ENCODE measurements at regions not wholly inside any gene's neighbourhood (a gene's known extent, or its start where the extent isn't known, plus 50 kb on each side); places are given as distances from the start of the nearest gene placed in this dataset.
A peak's percentile ranks its signal among the peaks of the same experiment; 100 is the strongest.
"Not testable (repeated sequence)": the region's sequence is repeated elsewhere in the genome, so short reads cannot be mapped to it uniquely, and the experiment has no call there.

GRCh38 chr5:122669709-122670108 lies 105.2 kb upstream of the SNX2 start:
- DNase-seq (ENCODE audit: low spot score), result not testable (repeated sequence)

GRCh38 chr5:122673343-122673742 lies 101.5 kb upstream of the SNX2 start:
- no peak for DNase-seq (ENCODE audit: low spot score)

- DNase-seq (ENCODE audit: low spot score), result no peak
Observed at GRCh38 chr5:122674385-122674784, 100.5 kb upstream of the SNX2 start.

DNA sequence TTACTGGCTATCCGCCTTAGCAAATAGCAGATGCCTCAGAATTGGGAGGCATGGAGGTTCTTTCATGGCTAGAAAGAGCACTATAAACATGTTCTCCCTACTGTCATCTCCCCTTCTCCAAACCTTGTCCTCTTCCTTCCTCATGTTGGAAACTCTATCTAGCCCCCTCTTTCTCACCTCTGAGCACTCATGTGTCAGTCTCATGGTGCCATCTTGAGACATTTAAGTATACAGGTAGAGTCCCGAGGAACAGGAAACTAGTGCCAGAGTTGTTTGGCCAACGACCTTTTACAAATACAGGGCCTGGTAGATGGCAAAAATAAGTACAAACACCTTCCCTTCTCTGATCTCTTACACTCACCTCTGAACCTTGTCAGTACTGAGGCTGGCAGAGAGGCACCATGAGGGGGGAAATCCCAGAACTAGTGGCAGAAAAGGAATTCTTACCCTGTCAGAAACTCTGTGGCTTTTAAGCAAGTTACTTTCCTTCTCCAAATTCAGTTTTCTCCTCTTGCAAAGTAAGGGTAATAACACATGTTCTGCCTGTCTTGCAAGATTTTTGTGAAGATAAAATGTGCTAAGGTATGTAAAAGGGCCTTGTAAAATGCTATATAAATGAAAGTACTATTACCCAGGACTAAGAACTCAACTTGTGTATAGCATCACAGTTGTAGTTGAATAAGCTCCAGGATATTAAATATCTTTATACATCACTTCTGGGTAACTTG lies 94.1 kb upstream of the SNX2 start:
- no peak for DNase-seq (ENCODE audit: low spot score)

- no peak for DNase-seq (ENCODE audit: low spot score)
Observed at GRCh38 chr5:122683631-122684030, 91.2 kb upstream of the SNX2 start.

DNA sequence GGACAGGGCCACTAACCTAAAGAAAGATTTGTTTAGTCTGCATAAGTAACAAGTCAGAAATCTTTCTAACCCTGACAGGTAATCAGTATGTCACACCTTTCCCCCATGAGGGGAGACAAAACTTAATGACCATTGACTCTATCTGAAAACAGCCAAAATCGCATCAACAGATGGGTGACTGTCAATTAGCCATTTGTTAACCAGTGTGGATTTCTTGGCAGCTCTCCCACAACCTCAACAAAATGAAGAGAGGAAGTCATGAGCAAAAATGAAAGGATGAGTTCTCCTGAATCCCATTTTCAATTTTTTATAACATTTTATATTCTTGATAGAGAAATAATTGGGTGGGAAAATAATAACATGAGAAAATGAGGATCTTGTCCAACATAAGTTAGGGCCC lies 84.6 kb upstream of the SNX2 start:
- DNase-seq (ENCODE audit: low spot score), result no peak

DNA sequence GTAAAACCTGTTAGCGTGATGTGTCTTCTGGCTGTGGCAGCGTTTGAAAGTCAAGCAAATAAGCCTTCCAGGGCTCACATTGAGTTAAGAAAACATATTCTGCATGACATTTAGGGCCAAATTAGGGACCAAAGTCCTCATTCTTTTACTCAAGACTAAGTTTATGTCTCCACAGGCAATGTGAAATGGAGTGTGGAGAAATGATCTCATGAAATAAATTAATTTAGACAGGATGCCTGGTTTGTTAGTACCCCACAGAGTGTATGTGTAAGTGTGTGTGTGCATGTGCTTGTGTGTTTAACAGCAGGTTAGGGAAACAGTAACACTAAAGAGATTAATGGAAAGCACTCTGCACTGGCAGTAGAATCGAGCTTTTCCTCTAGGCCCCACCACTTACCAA lies 82.9 kb upstream of the SNX2 start:
- DNase-seq (ENCODE audit: low spot score), result no peak

GRCh38 chr5:122693963-122694362 lies 80.9 kb upstream of the SNX2 start:
- no peak for DNase-seq (ENCODE audit: low spot score)

GRCh38 chr5:122694884-122695283 lies 80.0 kb upstream of the SNX2 start:
- no peak for DNase-seq (ENCODE audit: low spot score)

- DNase-seq (ENCODE audit: low spot score), result not testable (repeated sequence)
Observed at GRCh38 chr5:122696735-122697134, 78.1 kb upstream of the SNX2 start.

DNA sequence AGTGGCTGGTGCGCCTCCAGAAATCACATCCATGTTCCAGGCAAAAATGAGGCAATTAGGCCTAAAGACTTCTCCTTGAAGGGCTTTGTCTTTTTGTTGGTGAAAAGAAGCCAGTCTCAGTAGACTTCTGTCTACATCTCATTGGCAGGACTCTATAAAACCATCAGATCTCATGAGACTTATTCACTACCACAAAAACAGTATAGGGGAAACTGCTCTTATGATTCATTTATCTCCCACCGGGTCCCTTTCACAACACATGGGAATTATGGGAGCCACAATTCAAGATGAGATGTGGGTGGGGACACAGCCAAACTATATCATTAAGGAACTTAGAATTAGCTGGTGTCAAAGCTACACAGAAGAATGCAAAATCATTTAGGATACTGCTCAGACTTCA lies 77.7 kb upstream of the SNX2 start:
- no peak for DNase-seq (ENCODE audit: low spot score)

DNA sequence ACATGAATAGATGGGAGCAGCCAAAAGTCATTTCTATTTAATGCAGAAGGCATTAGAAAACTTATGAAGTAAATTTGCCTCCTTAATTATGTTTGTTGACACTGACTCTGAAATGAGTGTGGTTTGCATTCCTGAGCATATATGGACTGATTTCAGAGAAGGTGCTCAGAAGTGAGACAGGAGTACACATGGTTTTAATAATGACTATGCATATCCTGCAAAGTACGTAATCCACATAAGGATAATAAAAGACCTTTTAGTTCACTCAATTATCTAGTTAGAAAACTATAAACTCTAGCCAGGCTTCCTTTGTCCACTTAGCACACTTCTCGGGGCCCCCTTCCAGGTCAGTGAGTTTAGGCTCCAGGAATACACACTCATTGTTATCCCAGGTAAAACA lies 75.7 kb upstream of the SNX2 start:
- no peak for DNase-seq (ENCODE audit: low spot score)

- no peak for DNase-seq (ENCODE audit: low spot score)
Observed at GRCh38 chr5:122701640-122702523, 73.0 kb upstream of the SNX2 start.

- no peak for DNase-seq (ENCODE audit: low spot score)
Observed at GRCh38 chr5:122702524-122702875, 72.4 kb upstream of the SNX2 start.

- DNase-seq (ENCODE audit: low spot score), result no peak
Observed at GRCh38 chr5:122703203-122703602, 71.7 kb upstream of the SNX2 start.

DNA sequence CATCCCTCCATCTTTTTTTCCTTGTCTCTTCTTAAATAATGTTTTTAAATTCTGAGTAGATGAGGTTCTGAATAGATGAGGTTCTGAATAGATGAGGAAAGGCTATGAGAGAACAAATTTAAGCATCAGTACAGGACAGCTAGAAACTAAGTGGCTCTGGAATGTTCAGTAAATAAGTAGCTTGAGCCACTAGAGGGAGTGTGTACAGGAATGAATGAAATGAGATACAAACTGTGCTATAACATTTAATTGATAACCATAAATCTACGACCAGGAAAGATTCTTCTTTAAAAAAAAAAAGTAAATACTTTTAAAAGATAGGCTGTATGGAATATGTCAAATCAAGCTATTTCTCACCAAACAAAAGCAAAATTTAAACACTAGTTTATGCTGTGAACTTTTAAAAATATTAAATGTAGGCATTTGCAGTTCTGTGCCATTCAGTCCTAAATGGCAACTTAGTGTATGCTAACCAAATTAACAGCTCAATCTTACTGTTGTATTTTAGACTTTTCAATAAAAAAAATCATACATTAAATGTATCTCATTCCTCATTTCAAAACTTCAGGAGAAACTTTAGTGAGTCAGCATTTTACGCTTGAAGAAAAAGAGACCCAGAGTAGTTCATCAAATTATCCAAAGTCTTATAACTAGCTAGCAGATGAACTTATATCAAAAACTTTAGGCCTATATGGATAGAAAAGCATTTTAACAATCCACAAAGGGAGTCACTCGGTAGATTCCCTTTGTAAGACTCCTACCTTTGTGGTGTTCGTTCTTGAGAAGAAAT lies 70.4 kb upstream of the SNX2 start:
- DNase-seq (ENCODE audit: low spot score), result peak; percentile 26

DNA sequence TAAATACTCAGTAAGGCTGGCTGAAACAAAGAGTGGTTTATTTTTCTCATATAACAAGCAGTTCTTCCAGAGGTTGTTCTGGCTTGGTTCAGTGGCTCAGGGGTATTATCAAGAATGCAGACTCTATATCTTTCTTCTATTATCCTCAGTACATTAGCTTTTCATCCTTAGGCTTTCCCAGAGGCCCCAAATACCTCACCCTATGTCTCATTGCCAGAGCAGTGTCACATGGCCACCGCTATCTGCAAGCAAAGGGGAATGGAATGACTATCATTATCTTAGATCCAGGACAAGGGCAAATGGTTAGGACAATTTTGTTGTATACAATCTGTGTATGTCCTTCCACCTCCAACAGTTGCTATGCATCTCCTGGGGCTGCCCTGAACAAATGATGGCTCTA lies 69.0 kb upstream of the SNX2 start:
- no peak for DNase-seq (ENCODE audit: low spot score)

GRCh38 chr5:122707796-122708195 lies 67.1 kb upstream of the SNX2 start:
- no peak for DNase-seq (ENCODE audit: low spot score)

DNA sequence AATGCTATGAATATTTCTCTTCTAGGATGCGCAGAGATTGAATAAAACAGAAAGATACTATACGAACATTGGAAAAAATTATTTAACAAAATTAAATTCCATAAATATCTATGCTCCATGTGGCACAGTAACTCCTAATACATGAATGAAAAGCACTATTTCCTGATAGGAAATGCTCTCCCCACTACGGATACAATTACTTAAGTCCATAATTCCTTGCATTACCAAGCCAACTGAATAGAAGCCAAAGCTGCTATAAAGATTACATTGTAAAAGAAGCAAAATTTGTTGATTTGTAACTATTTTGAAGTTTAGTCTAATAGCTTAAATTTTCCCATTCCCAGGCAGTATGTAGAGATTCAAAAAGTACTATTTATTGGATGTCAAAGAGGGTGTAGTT lies 61.8 kb upstream of the SNX2 start:
- no peak for DNase-seq (ENCODE audit: low spot score)

GRCh38 chr5:122715095-122715494 lies 59.8 kb upstream of the SNX2 start:
- DNase-seq (ENCODE audit: low spot score), result no peak

DNA sequence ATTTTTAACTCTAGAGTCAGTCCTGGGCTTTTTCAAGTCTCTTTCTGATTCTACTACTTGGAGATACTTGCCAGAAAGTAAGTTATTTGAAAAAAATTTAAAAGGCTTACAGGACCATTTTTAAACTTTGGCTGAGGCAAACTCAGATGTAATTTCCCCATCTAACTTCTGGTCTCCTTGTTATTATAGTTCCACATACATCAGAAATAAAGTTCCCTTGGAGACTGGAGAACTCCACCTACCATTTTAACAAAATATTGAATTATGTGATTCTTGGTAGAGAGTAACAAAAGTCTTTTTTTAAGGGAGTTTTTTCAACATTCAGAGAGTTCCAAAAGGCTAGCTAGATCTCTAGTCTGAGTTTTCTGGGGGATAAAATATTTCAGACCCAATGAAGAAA lies 56.3 kb upstream of the SNX2 start:
- DNase-seq (ENCODE audit: low spot score), result no peak

GRCh38 chr5:122719991-122720746 lies 54.7 kb upstream of the SNX2 start:
- DNase-seq (ENCODE audit: low spot score), result no peak
